Esophagus squamous epithelium (tissue), 5 donors: ENCODE measurements at regions not wholly inside any gene's neighbourhood (a gene's known extent, or its start where the extent isn't known, plus 50 kb on each side); places are given as distances from the start of the nearest gene placed in this dataset.

Source experiments
- DNase-seq: peaks from one replicate; lab custom pipeline; 2025; lab: John Stamatoyannopoulos, UW
- H3K27ac ChIP-seq, 4 donors: fragments of 200-600 bp; sonication (generic); one replicate each; pipeline ENCODE4 v1.5.1; 2016 to 2019; ENCODE audit warnings: mild to moderate bottlenecking in 1 of 4
- H3K27me3 ChIP-seq, 4 donors: fragments of 200-600 bp; sonication (generic); 1 replicate in 3 of 4; 2 replicates in 1 of 4; pipeline versions ENCODE4 v1.5.1 to v1.6.0; 2017 to 2021; ENCODE audit warnings: antibody characterized with exemption in 1 of 4
- H3K36me3 ChIP-seq, 3 donors: fragments of 200-600 bp; sonication (generic); one replicate each; pipeline ENCODE4 v1.5.1; 2016 to 2019
- H3K4me1 ChIP-seq, 3 donors: fragments of 200-600 bp; sonication (generic); one replicate each; pipeline ENCODE4 v1.5.1; 2017 to 2019
- H3K4me3 ChIP-seq, 4 donors: fragments of 200-600 bp; sonication (generic); 1 replicate in 3 of 4; 2 replicates in 1 of 4; pipeline ENCODE4 v1.5.1; 2016 to 2019; ENCODE audit warnings: mild to moderate bottlenecking in 2 of 4, moderate library complexity in 1 of 4
- H3K9me3 ChIP-seq, 3 donors: fragments of 200-600 bp; sonication (generic); one replicate each; pipeline ENCODE4 v1.5.1; 2016 to 2019
- POLR2A ChIP-seq, 4 donors: fragments of 450-650 bp; IDR thresholded peaks; one replicate each; pipeline ENCODE4 v1.6.1; 2017; ENCODE audit warnings: antibody characterized with exemption in 4 of 4, mild to moderate bottlenecking in 4 of 4, moderate library complexity in 3 of 4
- WGBS, 2 donors: methylation state at CpG; one replicate each; pipeline ENCODE4 v1.1.5; 2018; 5-methylcytosine and 5-hydroxymethylcytosine counted together
- intact Hi-C: fragments of 100-400 bp; cut with DNase I; formaldehyde crosslinking; loops from one replicate; pipeline ENCODE4 v1.15.0; 2022
- TF ChIP-seq, protein P1 (sequence below), 6 experiments: fragments of 450-650 bp in 4 of 6; fragments of 200-600 bp in 2 of 6; sonication (generic) in 2 of 6; IDR thresholded peaks; one replicate each; pipeline ENCODE4 v1.5.1; 2016 to 2019; ENCODE audit warnings: antibody characterized with exemption in 6 of 6, mild to moderate bottlenecking in 4 of 6, moderate library complexity in 4 of 6
- donor health status: DM: yes; HTN: yes; CAD: no.

GRCh38 chr12:46131732-46132469 is 136.9 kb downstream of the SLC38A1 start:
- intact Hi-C loops, result no loop called here
- TF ChIP-seq, protein P1, sequence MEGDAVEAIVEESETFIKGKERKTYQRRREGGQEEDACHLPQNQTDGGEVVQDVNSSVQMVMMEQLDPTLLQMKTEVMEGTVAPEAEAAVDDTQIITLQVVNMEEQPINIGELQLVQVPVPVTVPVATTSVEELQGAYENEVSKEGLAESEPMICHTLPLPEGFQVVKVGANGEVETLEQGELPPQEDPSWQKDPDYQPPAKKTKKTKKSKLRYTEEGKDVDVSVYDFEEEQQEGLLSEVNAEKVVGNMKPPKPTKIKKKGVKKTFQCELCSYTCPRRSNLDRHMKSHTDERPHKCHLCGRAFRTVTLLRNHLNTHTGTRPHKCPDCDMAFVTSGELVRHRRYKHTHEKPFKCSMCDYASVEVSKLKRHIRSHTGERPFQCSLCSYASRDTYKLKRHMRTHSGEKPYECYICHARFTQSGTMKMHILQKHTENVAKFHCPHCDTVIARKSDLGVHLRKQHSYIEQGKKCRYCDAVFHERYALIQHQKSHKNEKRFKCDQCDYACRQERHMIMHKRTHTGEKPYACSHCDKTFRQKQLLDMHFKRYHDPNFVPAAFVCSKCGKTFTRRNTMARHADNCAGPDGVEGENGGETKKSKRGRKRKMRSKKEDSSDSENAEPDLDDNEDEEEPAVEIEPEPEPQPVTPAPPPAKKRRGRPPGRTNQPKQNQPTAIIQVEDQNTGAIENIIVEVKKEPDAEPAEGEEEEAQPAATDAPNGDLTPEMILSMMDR (IDR thresholded peaks at IDR 0.05), result peak in 2 of 6 experiments; percentile 5 to 8
- TF ChIP-seq POLR2A (IDR thresholded peaks at IDR 0.05), result no peak
- 70 to 73% methylated on average over 5 of the region's 5 CpGs for WGBS, 2 donors
- no peak for DNase-seq
- Histone ChIP-seq H3K9me3 (no peaks in the 10 kb centered on the region), H3K27me3 (no peaks in the 10 kb centered on the region), H3K27ac (no peak overlapping the region), H3K4me1 (no peaks in the 10 kb centered on the region), H3K4me3 (no peak overlapping the region), H3K36me3 (no peaks in the 10 kb centered on the region)

GRCh38 chr12:46127656-46128055 is 137.3 kb upstream of the SCAF11 start:
- TF ChIP-seq POLR2A (IDR thresholded peaks at IDR 0.05), result no peak
- TF ChIP-seq, protein P1 (IDR thresholded peaks at IDR 0.05), result no peak
- WGBS, 2 donors, result 81 to 92% methylated on average over 6 of the region's 6 CpGs
- Histone ChIP-seq H3K4me1 (peaks cover 4 to 16% (median 6%) of the 10 kb centered on the region in 3 donors), H3K36me3 (no peaks in the 10 kb centered on the region), H3K27ac (no peak overlapping the region), H3K4me3 (no peak overlapping the region), H3K9me3 (no peaks in the 10 kb centered on the region), H3K27me3 (no peaks in the 10 kb centered on the region)
- DNase-seq, result no peak
- intact Hi-C loops, result loop anchor here (10.0 kb wide), 1 partner anchor 227 kb away; no protein-coding TSS in a partner anchor

DNA sequence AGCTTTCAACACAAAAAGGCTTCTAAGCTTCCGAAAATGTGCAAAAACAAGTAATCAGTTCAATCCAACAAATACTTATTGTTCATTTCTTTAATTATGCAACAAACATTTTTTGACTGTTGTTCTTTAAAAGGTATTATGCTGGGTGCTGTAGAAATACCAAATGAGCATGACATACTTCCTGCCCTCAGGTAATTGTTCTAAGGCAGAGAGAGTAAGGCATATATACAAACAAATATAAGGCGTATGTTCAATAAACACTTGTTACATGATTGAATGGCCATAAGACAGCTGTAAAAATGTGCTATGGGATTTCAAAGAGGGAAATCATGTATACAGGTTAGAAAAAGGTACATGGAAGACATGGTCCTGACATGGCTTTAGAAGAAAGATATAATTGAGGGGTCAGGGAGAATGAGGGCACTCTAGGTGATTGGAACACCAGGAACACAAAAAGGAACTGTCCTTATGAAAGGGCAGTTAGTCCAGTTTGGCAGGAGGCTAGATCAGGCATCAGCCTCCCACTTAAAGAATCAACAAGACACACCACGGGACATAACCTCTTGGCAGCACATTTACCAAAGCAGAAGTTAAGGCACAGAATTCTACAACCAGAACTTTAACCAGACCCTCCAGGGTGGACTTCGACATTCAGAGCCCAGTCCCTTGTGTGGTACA is 135.8 kb upstream of the SCAF11 start:
- WGBS, 2 donors, result 54 to 71% methylated on average over 4 of the region's 4 CpGs
- Histone ChIP-seq H3K4me3 (peak overlapping the region in 1 of 4 donors; percentile 54), H3K36me3 (no peaks in the 10 kb centered on the region), H3K27me3 (no peaks in the 10 kb centered on the region), H3K4me1 (peaks cover 4 to 16% (median 6%) of the 10 kb centered on the region in 3 donors), H3K9me3 (no peaks in the 10 kb centered on the region), H3K27ac (no peak overlapping the region)
- intact Hi-C loops, result loop anchor here (10.0 kb wide), 1 partner anchor 229 kb away; no protein-coding TSS in a partner anchor
- no peak for DNase-seq
- TF ChIP-seq POLR2A (IDR thresholded peaks at IDR 0.05), result no peak
- TF ChIP-seq, protein P1 (IDR thresholded peaks at IDR 0.05), result no peak

GRCh38 chr12:46124848-46125619 is 134.7 kb upstream of the SCAF11 start:
- TF ChIP-seq POLR2A (IDR thresholded peaks at IDR 0.05), result no peak
- TF ChIP-seq, protein P1 (IDR thresholded peaks at IDR 0.05), result peak; percentile 46 to 85 (median 74)
- peak overlapping the region in 3 of 4 donors; percentile 28 to 54 (median 28) for H3K4me3 ChIP-seq
- no peak for DNase-seq
- peak overlapping the region in 2 of 4 donors; percentile 34 to 43 for H3K27ac ChIP-seq
- H3K36me3 ChIP-seq, result no peaks in the 10 kb centered on the region
- intact Hi-C loops, result loop anchor here (10.0 kb wide), 1 partner anchor 230 kb away; no protein-coding TSS in a partner anchor
- H3K27me3 ChIP-seq, result no peaks in the 10 kb centered on the region
- peaks cover 4 to 16% (median 6%) of the 10 kb centered on the region in 3 donors for H3K4me1 ChIP-seq
- no peaks in the 10 kb centered on the region for H3K9me3 ChIP-seq
- WGBS, 2 donors, result 9 to 12% methylated on average over 11 to 12 of the region's 12 CpGs
